ENCODE measurements at regions not wholly inside any gene's neighbourhood (a gene's known extent, or its start where the extent isn't known, plus 50 kb on each side); places are given as distances from the start of the nearest gene placed in this dataset.
A peak's percentile ranks its signal among the peaks of the same experiment; 100 is the strongest.
"Not testable (repeated sequence)": the region's sequence is repeated elsewhere in the genome, so short reads cannot be mapped to it uniquely, and the experiment has no call there.

- TF ChIP-seq, protein P1, sequence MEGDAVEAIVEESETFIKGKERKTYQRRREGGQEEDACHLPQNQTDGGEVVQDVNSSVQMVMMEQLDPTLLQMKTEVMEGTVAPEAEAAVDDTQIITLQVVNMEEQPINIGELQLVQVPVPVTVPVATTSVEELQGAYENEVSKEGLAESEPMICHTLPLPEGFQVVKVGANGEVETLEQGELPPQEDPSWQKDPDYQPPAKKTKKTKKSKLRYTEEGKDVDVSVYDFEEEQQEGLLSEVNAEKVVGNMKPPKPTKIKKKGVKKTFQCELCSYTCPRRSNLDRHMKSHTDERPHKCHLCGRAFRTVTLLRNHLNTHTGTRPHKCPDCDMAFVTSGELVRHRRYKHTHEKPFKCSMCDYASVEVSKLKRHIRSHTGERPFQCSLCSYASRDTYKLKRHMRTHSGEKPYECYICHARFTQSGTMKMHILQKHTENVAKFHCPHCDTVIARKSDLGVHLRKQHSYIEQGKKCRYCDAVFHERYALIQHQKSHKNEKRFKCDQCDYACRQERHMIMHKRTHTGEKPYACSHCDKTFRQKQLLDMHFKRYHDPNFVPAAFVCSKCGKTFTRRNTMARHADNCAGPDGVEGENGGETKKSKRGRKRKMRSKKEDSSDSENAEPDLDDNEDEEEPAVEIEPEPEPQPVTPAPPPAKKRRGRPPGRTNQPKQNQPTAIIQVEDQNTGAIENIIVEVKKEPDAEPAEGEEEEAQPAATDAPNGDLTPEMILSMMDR (IDR thresholded peaks at IDR 0.05; ENCODE audit: control insufficient read depth, insufficient read depth, low read depth, low read length, missing control alignments): no peak
- H3K4me3 ChIP-seq (ENCODE audit: control insufficient read depth, low read depth, low read length): no peak overlapping the region
- no peak for DNase-seq (ENCODE audit: low read depth)
Measured at GRCh38 chr7:91375378-91375777, 111.1 kb downstream of the FZD1 start.

GRCh38 chr7:91378131-91378530 is 113.9 kb downstream of the FZD1 start:
- TF ChIP-seq, protein P1 (IDR thresholded peaks at IDR 0.05; ENCODE audit: control insufficient read depth, insufficient read depth, low read depth, low read length, missing control alignments): no peak
- no peak for DNase-seq (ENCODE audit: low read depth)
- H3K4me3 ChIP-seq (ENCODE audit: control insufficient read depth, low read depth, low read length): no peak overlapping the region

GRCh38 chr7:91379236-91379635 is 115.0 kb downstream of the FZD1 start:
- DNase-seq (ENCODE audit: low read depth): no peak
- H3K4me3 ChIP-seq (ENCODE audit: control insufficient read depth, low read depth, low read length): no peak overlapping the region
- TF ChIP-seq, protein P1 (IDR thresholded peaks at IDR 0.05; ENCODE audit: control insufficient read depth, insufficient read depth, low read depth, low read length, missing control alignments): no peak

GRCh38 chr7:91379991-91380390 is 115.8 kb downstream of the FZD1 start:
- TF ChIP-seq, protein P1 (IDR thresholded peaks at IDR 0.05; ENCODE audit: control insufficient read depth, insufficient read depth, low read depth, low read length, missing control alignments): no peak
- H3K4me3 ChIP-seq (ENCODE audit: control insufficient read depth, low read depth, low read length): no peak overlapping the region
- no peak for DNase-seq (ENCODE audit: low read depth)

GRCh38 chr7:91383053-91383904 is 119.0 kb downstream of the FZD1 start:
- TF ChIP-seq, protein P1 (IDR thresholded peaks at IDR 0.05; ENCODE audit: control insufficient read depth, insufficient read depth, low read depth, low read length, missing control alignments): no peak
- H3K4me3 ChIP-seq (ENCODE audit: control insufficient read depth, low read depth, low read length): no peak overlapping the region
- DNase-seq (ENCODE audit: low read depth): peak; percentile 54

DNA sequence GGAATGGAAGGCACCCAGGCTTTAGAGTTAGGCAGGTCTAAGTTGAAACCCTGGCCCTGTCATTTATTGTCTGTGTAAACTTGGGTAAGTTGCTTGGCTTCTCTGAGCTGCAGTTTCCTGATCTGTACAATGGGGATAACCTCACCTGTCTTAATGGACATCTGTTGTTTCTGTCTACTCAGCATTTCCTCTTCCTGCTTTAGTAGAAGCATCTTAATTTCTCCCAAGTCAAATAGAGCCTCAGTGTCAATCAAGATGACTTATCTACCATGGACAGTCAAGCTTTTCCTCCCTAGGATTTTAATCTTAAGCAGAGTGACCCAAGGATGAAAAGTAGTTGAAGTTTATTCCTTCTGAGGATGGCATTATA is 119.7 kb downstream of the FZD1 start:
- TF ChIP-seq, protein P1 (IDR thresholded peaks at IDR 0.05; ENCODE audit: control insufficient read depth, insufficient read depth, low read depth, low read length, missing control alignments): no peak
- DNase-seq (ENCODE audit: low read depth): no peak
- no peak overlapping the region for H3K4me3 ChIP-seq (ENCODE audit: control insufficient read depth, low read depth, low read length)

GRCh38 chr7:91394757-91395156 is 130.5 kb downstream of the FZD1 start:
- not testable (repeated sequence) for H3K4me3 ChIP-seq (ENCODE audit: control insufficient read depth, low read depth, low read length)

GRCh38 chr7:91395313-91395712 is 131.1 kb downstream of the FZD1 start:
- not testable (repeated sequence) for DNase-seq (ENCODE audit: low read depth); H3K4me3 ChIP-seq (ENCODE audit: control insufficient read depth, low read depth, low read length)

More at GRCh38 chr7:91394757-91395156, 130.5 kb downstream of the FZD1 start:
- DNase-seq (ENCODE audit: low read depth): not testable (repeated sequence)

Data from AG09309 (cell line).